HS-27A (cell line): ENCODE measurements at regions not wholly inside any gene's neighbourhood (a gene's known extent, or its start where the extent isn't known, plus 50 kb on each side); places are given as distances from the start of the nearest gene placed in this dataset.

Experiments
- DNase-seq: peaks from one replicate; pipeline ENCODE4 v3.0.0-alpha.2; 2012; ENCODE audit warnings: low read depth, missing footprints

DNA sequence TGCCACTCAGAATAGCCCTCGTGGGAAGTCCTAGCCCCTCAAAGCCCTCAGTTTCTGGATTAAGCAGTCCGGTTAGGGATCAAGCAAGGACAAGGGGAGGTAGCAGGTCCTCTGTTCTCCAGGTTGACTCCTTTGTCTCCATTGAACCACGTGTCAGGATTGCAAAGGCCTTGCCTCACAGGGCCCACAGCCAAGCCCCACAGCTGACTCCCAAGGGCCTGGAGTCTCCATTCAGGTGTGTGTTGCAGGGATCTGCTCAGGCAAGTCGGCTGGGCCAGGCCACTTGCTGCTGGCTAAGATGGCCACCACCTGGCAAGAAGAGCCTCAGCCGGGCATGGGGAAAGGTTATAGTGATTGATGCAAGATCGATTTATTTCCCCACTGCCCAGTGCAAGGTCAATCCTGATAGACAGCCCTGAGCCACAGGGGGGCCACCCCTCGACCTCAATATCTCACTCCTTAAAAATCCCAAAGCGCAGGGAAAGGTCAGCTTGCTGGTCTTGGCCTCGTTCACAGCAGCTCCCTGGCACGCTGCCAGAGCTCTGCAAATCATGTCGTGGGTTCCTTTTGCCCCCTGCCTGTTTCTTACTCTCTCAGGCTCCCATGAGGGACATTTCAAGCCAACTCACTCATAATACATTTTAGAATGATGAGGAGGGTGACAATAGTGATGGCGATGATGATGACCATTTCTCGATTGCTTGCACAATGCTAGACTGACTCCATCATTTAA, 75.9 kb downstream of the EDN3 start:
- DNase-seq: no peak

DNA sequence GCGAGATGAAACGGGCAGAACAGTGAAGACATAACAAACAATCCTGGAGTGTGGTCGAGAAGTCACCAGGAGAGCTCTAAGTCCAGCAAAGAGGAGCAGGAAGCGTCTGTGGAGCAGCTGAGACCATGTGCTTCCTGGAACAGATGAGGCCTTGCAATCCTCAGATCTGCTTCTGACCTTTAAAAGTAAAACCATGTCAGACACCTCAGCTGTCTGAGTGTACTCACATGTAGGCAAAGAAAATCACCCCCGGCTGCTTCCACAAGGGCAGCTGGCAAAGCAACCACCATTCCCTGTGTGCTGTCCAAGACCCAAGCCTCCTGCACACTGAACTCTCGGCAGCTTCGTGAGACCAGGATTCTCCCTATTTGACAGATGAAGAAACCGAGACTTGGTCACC, 76.6 kb downstream of the EDN3 start:
- no peak for DNase-seq

DNA sequence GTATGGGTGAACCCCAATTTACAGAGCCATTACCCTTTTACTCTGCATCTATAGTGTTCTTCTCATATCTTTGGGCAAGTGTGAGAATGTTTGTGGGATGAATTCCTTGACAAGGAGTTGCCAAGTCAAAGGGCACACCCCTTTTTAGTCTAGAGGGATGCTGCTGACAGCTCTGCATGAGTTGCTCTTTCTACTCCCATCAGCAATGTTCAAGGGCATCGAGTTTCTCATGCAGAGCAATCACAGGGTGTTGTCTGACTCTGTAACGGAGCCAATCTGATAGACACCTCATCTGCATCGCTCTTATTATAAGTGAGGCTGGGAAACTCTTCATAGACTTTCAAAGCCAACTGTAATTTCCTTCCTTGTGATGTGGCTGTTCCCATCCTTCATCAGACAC, 77.4 kb downstream of the EDN3 start:
- no peak for DNase-seq

DNA sequence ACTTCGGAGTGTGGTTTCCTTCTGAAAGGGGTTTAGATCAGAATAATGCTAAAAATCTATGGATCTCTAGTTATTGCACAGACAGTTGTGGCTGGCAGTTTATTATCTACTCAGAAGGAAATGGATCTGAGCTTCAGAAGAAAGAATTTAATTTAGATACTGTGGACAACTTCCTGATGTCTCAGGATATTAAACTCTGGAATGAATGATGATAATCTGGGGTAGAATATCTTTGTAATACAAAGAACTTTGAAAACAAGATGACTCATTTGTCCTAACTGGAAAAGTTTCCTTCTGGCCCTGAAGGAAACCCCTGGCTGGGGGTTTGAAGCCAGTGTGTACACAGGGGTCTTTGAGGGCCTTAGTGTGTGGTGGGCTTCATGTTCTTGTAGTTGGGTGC, 78.0 kb downstream of the EDN3 start:
- no peak for DNase-seq

DNA sequence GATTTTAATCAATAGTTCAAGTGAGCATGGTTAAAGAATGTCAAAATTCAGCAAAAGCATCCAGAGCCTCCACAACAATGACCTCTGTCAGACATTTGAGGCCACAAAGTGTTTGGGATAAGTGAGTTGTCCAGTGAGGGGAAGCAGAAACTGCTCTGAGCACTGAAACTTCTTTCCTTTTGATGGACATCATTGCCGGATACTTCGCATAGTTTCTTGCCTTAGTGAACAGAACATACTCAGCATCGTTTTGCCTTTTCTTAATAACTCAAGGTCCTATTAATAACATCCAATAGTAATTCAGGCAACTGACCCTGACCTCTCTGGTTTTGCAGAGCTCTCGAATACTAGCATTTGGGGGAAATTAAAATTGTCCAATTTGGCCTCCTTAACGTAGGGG, 78.6 kb downstream of the EDN3 start:
- DNase-seq: no peak

DNA sequence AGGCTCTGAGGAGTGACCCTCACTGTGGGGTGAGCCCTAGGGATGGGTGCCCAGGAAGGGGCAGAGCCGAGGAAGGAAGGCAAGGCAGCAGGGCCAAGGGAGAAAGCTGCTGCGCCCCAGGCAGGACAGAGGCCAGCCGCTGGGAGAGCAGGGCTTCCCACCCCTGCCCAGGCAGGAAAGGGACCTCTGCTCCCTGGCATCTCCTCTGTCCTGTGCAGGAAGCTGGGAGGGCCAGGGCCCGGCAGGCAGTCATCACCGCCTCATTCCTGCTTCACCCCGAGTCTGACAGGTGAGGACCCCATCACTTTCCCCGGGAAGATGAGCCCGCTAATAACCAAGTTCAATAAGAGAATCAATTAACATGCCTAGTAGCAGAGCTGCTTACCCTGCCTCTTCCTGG, 81.3 kb downstream of the EDN3 start:
- no peak for DNase-seq

DNA sequence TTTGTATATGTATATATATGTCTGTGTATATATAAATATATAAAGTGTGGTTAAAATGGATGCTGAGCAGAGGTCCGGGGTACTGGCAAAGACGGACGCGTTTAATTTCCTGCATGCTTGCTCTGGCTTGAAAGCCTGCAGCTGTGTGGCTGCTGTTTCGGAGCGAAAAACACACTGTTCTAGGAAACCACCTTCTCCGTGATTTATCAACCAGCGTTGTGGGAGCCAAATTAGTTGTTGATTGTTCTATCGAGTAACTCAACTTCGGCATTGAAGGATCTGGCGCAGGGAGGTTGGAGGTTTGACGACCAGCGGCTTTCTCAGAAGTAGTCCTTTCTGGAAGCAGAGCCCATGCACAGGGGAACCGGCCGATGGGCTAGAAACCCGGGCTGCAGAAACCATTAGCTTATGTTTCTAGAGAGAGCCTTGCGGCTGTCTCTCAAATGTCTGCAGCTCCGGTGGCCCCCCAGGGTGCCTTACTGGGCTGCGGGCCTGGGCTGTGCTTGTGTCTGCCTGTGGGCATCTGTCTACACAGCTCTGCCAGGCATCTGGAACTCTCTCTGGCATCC, 81.8 kb downstream of the EDN3 start:
- no peak for DNase-seq

DNA sequence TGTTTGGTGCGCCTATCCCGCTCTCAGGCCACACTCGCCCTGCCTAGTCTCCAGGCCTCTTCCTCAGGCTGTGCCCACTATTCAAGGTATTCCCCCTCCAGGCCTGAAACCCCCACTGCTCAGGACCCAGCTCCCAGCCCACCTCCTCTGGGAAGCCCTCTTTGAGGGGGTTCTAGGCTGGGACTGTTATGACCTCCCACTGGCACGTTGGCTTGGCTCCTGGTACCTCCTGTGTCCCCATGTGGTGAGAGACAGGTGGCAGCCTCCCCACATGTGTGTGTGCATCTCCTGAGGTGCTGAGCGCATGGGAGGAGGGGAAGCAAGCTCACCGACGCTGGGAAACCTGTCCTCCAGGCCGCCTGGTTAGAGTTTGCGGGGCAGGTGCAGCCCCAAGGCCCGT, 82.5 kb downstream of the EDN3 start:
- DNase-seq: no peak

DNA sequence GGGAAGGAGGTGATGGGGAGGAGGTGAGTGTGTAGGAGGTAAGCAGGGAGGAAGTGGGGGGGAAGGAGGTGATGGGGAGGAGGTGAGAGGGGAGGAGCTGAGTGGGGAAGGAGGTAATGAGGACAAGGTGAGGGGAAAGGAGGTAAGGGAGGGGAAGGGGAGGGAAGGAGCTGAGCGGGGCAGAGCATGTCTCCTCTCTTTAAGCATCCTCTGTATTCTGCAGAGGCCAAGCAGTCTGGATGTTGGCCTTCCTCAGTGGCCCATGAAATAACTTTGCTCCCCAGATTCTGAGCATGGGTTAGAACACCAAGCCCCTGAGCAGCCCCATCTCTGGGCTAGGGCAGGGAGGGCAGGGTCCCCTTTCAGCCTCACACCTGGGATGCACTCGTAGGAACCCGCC, 84.6 kb downstream of the EDN3 start:
- DNase-seq: no peak

DNA sequence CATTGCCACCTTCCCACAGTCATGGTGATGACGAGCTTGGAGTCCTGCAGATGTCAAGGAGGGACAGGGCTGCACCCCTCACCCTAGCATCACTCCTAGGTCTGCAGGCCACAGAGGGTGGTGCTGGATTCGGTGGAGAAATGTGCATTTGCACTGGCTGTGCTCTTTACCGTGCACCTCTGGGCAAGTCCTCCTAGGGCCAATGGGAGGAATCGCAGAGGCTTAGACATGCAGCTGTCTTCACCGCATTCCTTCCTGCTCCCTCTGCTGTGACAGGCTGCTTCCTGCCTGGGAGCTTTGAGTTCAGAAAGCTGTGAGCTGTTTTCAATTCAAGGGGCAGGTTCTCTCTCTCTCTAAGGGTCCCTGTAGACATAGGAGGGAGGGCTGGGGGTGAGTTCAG, 85.1 kb downstream of the EDN3 start:
- no peak for DNase-seq

DNA sequence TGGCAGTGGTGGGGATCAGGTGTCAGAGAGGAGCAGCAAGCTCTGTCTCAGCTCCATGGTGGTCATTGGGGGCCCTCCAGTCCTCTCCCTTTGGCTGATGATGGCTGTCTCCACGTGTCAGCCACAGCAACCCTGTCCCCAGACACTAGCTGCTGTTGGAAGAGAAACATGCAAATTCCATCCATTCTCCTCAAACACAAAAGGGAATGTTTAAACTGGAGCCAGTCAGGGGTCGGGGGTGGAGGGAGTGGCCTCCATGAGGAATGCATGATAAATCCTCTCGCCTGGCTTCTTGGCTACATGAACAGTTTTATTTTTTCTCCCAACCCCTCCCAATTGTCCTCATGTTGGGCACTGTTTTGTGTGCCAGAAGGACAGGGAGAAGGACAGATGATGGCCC, 86.4 kb downstream of the EDN3 start:
- no peak for DNase-seq

DNA sequence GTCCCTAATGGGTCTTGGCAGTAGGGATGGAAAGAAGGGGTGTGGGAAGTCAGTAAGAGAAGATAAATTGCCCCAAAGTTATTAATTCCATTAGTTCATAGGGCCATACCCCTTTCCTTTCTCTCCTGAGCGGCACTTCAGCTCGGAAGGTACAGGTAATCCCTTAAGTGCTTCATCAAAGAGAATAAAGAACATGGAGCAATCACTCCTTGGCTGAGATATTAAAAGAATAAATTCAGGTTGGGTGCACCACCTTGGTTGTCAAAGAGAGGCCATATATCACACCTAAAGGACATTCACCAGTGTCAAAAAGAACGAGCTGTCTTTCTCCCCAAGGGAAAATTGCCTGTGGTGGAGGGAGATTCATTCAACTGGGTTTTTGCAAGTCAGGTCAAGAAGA, 87.5 kb downstream of the EDN3 start:
- no peak for DNase-seq

DNA sequence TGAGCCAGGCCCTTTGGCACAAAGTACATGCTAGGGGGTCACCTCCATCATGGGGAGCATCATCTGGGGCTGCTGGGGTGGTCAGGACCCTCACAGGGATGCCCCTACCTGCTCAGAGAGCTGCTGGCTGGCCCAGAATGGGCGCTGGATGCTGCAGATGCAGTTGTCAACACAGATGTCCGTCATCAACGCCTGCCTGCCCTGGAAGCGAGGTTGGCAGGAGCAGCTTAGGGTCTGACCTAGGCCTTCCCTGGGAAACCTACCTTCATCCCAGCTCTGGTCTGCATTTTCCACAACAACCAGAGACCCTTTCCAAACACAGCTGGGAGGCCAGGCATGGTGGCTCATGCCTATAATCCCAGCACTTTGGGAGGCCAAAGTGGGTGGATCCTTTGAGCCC, 88.0 kb downstream of the EDN3 start:
- DNase-seq: no peak

DNA sequence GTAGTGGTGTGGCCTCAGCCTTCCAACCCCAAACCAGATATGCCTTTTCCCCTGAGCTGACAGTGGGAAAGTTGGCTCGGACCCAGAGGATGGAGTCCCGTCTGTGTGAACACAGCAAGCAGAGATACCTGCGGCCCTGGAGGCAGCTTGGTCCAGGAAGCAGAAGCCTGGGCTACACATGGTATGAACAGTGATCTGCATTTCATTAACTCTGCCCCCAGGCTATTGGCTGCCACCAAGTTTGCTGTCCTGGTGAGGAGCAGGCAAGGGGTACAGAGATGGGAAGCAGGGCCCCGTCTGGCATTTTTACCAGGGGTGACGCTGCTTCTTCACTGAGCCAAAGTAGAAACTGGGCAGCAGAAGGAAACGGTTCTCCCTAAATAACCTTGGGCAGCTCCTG, 90.0 kb downstream of the EDN3 start:
- no peak for DNase-seq

DNA sequence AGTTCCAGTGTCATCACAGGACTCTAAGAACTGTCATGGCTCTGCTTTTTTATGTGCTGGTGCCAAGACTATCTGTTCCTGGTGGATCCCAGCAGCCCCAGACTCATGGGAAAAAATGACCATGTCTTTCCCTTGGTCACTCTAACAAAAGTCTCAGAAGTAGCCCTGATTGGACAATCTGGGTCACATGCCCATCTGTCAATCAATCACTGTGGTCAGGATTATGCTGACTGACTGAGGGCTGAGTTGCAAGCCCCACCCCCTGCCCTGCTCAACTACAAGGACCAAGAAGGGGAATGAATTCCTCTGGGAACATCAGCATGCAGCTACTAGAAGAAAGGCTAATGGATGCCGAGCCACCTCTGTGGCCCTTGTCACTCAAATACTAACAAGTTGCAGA, 91.6 kb downstream of the EDN3 start:
- no peak for DNase-seq

DNA sequence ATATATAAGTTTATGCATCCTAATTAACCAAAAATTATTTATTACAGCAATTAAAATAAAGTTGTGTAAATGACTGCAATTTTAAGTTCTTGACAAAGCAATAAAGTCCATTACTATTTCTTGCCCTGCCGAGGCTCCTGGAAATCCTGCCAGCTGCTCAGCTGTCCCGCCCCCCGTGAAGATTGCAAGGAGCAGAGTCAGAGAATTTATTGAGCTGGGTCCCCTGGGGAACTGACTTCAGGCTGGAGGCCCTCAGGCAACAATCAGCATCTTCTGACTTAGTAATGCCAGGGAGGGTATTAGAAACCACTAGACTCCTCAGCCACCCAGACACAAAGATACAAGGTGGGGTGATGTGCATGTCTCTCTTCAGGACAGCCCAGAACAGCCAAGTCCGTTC, 92.3 kb downstream of the EDN3 start:
- DNase-seq: no peak

DNA sequence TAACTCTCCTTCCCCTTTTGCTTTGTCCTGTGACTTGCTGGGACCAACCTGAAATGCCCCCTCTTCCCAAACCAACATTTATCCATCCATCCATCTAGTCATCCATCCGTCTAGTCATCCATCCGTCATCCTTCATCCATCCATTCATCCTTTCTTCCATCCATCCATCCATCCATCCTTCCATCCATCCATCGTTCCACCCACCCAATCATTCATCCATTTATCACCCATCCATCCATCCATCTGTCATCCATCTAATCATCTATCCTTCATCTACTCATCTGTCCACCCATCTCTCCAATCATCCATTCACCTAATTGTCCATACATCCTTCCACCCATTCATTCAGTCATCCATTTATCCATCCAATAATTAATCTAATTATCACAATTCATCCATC, 92.7 kb downstream of the EDN3 start:
- no peak for DNase-seq

DNA sequence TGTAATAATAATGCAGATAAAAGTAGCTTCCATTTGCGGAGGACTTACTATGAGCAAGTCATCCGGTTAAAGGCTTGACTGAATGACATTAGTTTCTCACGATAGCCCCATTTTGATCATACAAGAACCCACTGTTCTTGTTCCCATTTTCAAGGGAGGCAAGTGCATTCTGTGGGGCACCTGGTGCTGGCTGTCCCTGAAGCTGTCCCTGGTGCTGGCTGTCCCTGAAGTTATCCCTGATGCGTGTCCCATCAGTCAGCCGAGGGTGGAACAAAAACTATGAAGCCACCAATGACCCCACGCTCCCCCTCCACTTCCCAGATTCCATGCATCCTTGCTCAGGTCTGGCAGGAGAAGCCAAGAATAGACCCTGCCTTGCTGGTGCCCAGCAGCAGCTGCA, 95.3 kb downstream of the EDN3 start:
- no peak for DNase-seq

DNA sequence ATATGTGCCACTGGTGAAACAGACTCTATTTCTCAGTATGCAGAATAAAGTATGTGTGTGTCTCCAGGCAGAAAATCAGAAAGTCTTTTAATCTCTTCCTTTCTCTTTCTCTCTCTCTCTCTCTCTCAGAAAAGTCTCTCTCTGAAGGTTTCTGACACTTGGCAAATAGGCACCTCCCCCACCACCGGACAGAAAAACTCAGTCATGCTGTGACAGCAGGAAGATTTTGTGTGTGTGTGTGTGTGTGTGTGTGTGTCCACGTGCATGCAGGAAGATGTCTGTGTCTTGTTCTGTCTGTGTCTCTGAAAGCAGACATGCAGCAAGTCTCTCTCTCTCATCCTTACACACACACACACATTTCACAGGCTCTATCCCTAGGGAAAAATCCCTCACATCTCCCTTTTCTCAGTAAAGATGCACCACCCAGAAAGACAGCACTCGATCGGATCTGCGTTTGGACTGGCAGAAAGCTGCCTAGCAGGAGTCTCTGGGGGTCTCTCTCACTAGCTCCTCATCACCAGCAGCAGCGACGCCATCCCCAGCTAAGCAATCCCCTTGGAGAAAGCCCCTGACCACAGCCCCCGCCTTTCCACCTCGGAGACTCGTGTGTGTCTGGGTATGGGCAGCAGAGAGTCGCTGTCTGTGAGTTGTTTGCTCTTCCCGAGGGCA, 98.3 kb downstream of the EDN3 start:
- DNase-seq: no peak

DNA sequence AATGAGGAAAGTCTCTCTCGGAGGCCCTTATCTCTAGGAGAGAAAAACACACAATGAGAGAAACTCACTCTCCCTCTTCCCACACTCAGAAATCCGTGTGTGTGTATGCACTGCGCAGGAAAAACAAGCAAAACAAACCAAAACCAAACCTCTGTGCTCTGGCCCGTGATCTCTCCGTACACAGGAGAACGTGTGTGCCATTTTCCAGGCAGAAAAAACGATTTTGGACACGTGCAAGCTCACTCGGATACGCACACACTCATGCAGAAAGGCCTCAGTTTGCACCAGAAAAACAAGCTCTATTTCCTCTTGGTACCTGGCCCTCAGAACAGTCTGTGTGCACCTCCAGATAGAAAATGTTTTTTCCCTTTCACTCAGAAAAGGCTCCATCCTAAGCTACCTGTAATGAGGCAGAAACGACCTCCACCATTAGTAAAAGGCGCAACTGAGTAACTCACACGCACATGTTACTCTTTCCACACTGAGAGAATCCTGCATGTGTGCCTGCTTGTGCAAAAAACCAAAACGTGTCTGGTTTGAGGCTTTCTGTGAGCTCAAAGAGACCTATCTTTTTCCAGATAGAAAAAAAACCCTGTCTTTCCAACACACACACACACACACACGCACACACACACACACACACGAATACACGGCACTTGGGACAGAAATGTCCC, 99.2 kb downstream of the EDN3 start:
- DNase-seq: no peak

DNA sequence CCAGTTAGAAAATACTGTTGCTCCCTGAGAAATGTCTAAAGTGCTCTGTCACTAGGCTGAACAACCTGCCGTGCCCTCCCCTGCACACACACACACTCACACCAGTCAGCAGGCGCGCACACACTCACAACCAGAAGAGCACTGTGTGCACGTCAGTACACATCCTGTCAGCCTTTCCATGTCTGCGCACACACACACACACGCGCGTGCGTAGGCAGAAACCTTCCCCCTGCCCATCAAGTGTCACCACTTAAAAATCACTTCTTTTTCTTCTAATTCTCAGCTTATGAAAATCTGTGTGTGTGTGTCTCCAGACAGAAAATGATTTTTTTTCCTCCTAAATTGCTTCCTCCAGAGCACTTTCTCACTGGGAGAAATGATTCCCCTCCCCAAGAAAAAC, 100.3 kb downstream of the EDN3 start:
- no peak for DNase-seq

DNA sequence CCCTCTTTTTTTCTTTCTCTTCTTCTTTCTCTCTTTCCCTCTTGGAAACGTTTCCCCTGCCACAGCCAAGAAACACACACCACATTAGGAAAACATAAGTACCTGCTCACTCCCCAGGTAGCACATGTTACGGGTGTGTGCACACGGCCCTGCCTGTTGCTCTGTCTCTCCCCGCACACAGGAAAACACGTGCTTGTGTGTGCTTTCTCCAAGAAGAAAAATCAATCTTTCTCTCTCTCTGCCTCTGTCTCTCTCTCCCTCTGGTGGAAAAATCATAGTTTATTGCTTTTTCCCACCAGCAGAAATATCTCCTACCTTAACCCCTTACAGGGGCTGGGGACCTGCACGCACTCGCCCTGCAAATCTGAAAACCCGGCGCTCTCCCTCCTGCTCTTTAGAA, 102.3 kb downstream of the EDN3 start:
- no peak for DNase-seq

DNA sequence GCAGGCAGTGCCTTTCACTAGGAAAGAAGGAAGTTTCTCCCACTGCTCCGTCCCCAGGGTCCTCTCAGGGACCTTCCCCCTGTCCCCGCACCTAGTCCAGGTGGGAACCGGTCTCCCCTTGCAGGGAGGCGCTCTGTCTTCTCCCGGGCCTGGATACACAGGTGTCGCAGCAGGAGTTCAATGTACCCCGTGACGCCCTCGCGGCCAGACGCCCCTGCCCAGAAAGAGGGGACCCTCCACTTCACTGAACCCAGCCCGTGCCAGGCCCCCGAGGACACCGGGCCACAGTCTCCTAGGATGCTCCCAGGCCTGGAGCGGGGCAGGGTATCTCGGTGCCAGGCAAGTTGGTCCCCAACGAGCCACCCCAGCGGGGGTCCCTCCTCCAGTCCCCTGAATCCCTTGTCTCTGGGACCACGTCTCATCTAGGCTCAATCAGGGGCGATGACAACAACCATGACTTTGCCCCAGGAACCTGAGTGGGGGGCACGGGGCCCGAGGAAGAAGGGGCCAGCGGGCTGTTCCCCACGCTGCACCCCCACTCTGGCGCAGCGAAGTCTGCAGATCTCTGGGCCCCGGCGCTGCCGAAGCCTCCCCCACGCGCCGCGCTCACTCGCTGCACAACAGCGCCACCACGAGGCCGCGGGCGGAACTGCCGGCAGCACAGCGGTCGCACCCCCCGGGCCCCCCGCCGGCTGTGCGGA, 103.0 kb downstream of the EDN3 start:
- no peak for DNase-seq
